IMR-90 (cell line): ENCODE measurements at regions not wholly inside any gene's neighbourhood (a gene's known extent, or its start where the extent isn't known, plus 50 kb on each side); places are given as distances from the start of the nearest gene placed in this dataset.

Experiments used
- ATAC-seq: fragments of 200-7000 bp; cut with Tn5 transposase; 2 replicates; pipeline ENCODE4 v1.9.1; 2020; ENCODE audit warnings: low read depth, mild to moderate bottlenecking, moderate library complexity
- BruUV-seq: library from RNA; stranded (reverse); fragments of 400-500 nt; replicated peaks from 2 replicates; lab custom pipeline; 2021; lab: Mats Ljungman, UMichigan
- CTCF ChIA-PET: fragments of 300-600 bp; formaldehyde crosslinking; extraction: SDS; loops from one replicate; lab custom pipeline; 2021; ENCODE audit warnings: antibody characterized with exemption; lab: Yijun Ruan, JAX
- POLR2A ChIA-PET: fragments of 300-600 bp; sonication (Branson Sonifier 250); formaldehyde crosslinking; loops from one replicate; lab custom pipeline; 2022; ENCODE audit warnings: antibody characterized with exemption; ENCODE audit not compliant: unreplicated experiment; lab: Charles Lee
- DNase-seq: peaks from one replicate; pipeline ENCODE4 v3.0.0; 2013
- H2AFZ ChIP-seq: replicated peaks from 2 replicates; pipeline ENCODE3; 2013; ENCODE audit warnings: low read length, mild to moderate bottlenecking; ENCODE audit not compliant: poor library complexity
- H2AK5ac ChIP-seq: 2 replicates; pipeline ENCODE4 v1.6.1; 2013; ENCODE audit warnings: low read depth, low read length, inconsistent platforms
- H2AK9ac ChIP-seq: replicated peaks from 2 replicates; pipeline ENCODE3; 2013; ENCODE audit warnings: mild to moderate bottlenecking, low read depth, low read length, moderate library complexity; ENCODE audit not compliant: poor library complexity
- H2BK120ac ChIP-seq: 2 replicates; pipeline ENCODE4 v1.6.1; 2013; ENCODE audit warnings: low read depth, low read length, inconsistent platforms
- H2BK15ac ChIP-seq: 3 replicates; pipeline ENCODE4 v1.6.1; 2013; ENCODE audit warnings: low read depth, low read length, inconsistent platforms
- H2BK20ac ChIP-seq: 2 replicates; pipeline ENCODE4 v1.6.1; 2013; ENCODE audit warnings: low read depth, mild to moderate bottlenecking, inconsistent platforms, low read length, moderate library complexity
- H2BK5ac ChIP-seq: 2 replicates; pipeline ENCODE4 v1.6.1; 2013; ENCODE audit warnings: mild to moderate bottlenecking, low read depth, low read length, inconsistent platforms; ENCODE audit not compliant: poor library complexity, severe bottlenecking
- H3K14ac ChIP-seq: replicated peaks from 2 replicates; pipeline ENCODE4 v1.6.1; 2013; ENCODE audit warnings: low read depth, low read length, inconsistent platforms
- H3K18ac ChIP-seq: 2 replicates; pipeline ENCODE4 v1.6.1; 2013; ENCODE audit warnings: low read depth, low read length, control low read depth
- H3K23ac ChIP-seq: 2 replicates; pipeline ENCODE4 v1.6.1; 2013; ENCODE audit warnings: low read depth, low read length, inconsistent platforms
- H3K27ac ChIP-seq: 2 replicates; pipeline ENCODE4 v1.5.1; 2013; ENCODE audit warnings: mild to moderate bottlenecking, control low read depth, low read length; ENCODE audit not compliant: insufficient read depth
- H3K27me3 ChIP-seq: 2 replicates; pipeline ENCODE4 v1.6.1; 2013; ENCODE audit warnings: low read length; ENCODE audit not compliant: control insufficient read depth, insufficient read depth
- H3K36me3 ChIP-seq: 2 replicates; pipeline ENCODE4 v1.6.1; 2013; ENCODE audit warnings: low read length, mixed read lengths; ENCODE audit not compliant: control insufficient read depth, insufficient read depth
- H3K4ac ChIP-seq: 2 replicates; pipeline ENCODE4 v1.6.1; 2013; ENCODE audit warnings: low read depth, low read length, inconsistent platforms
- H3K4me1 ChIP-seq: 2 replicates; pipeline ENCODE4 v1.6.1; 2013; ENCODE audit warnings: low read length, mixed read lengths; ENCODE audit not compliant: control insufficient read depth, insufficient read depth
- H3K4me2 ChIP-seq: 2 replicates; pipeline ENCODE4 v1.6.1; 2013; ENCODE audit warnings: low read depth, mild to moderate bottlenecking, control low read depth, low read length, moderate library complexity
- H3K4me3 ChIP-seq: 2 replicates; pipeline ENCODE4 v1.5.1; 2013; ENCODE audit warnings: low read depth, mild to moderate bottlenecking, control low read depth, low read length, moderate library complexity; ENCODE audit not compliant: insufficient read depth
- H3K56ac ChIP-seq: 2 replicates; pipeline ENCODE4 v1.6.1; 2013; ENCODE audit warnings: low read length, inconsistent platforms; ENCODE audit not compliant: insufficient read depth; ENCODE audit errors: extremely low read depth
- H3K79me1 ChIP-seq, 2 experiments: 2 replicates each; pipeline ENCODE4 v1.6.1; 2013; ENCODE audit warnings: low read length in 2 of 2, inconsistent platforms in 1 of 2, low read depth in 1 of 2
- H3K9ac ChIP-seq: 2 replicates; pipeline ENCODE4 v1.6.1; 2013; ENCODE audit warnings: low read depth, low read length, control low read depth
- H3K9me1 ChIP-seq: 2 replicates; pipeline ENCODE4 v1.6.1; 2013; ENCODE audit warnings: low read length, inconsistent platforms; ENCODE audit not compliant: insufficient read depth
- H3K9me3 ChIP-seq: 2 replicates; pipeline ENCODE4 v1.6.1; 2013; ENCODE audit warnings: low read length; ENCODE audit not compliant: control insufficient read depth, insufficient read depth
- H4K20me1 ChIP-seq: 2 replicates; pipeline ENCODE4 v1.6.1; 2013; ENCODE audit warnings: low read length, inconsistent platforms; ENCODE audit not compliant: insufficient read depth
- H4K5ac ChIP-seq: 2 replicates; pipeline ENCODE4 v1.6.1; 2013; ENCODE audit warnings: mild to moderate bottlenecking, low read depth, low read length, control low read depth
- H4K8ac ChIP-seq, 2 experiments: 2 replicates each; pipeline ENCODE4 v1.6.1; 2013; ENCODE audit warnings: low read depth in 2 of 2, low read length in 2 of 2, control low read depth in 1 of 2, inconsistent platforms in 1 of 2
- H4K91ac ChIP-seq: 2 replicates; pipeline ENCODE4 v1.6.1; 2013; ENCODE audit warnings: low read depth, low read length, inconsistent platforms; ENCODE audit not compliant: insufficient read depth
- FOS ChIP-seq: fragments of 150-350 bp; IDR thresholded peaks from 2 replicates; pipeline ENCODE4 v1.6.1; 2016; ENCODE audit warnings: low read depth, low read length
- MAFK ChIP-seq: IDR thresholded peaks from 2 replicates; pipeline ENCODE4 v1.6.1; 2012; ENCODE audit warnings: low read depth, low read length, improper control_type of control experiment
- NFE2L2 ChIP-seq: fragments of 150-350 bp; IDR thresholded peaks from 2 replicates; pipeline ENCODE4 v1.6.1; 2016; ENCODE audit warnings: low read depth, mild to moderate bottlenecking, low read length
- RFX5 ChIP-seq: IDR thresholded peaks from 2 replicates; pipeline ENCODE4 v1.8.0; 2012; ENCODE audit warnings: low read depth, mild to moderate bottlenecking, low read length, moderate library complexity
- WGBS, 2 experiments: methylation state at CpG; one replicate each; pipeline versions ENCODE4 v1.1.5 to v1.1.7; 2013; ENCODE audit warnings: missing lambda C conversion rate in 2 of 2; ENCODE audit not compliant: insufficient read length in 1 of 2; ENCODE audit errors: extremely low coverage in 2 of 2; 5-methylcytosine and 5-hydroxymethylcytosine counted together
- dilution Hi-C: fragments of 300-500 bp; cut with HindIII; formaldehyde crosslinking; loops from one replicate; pipeline ENCODE4 v1.14.3; 2018; ENCODE audit warnings: low sequenced_read_pairs; ENCODE audit not compliant: unreplicated experiment
- in situ Hi-C: fragments of 300-500 bp; cut with MboI; formaldehyde crosslinking; loops from 3 replicates; pipeline ENCODE4 v1.14.3; 2019; ENCODE audit warnings: low sequenced_read_pairs, inconsistent platforms, mixed read lengths
- intact Hi-C: fragments of 100-400 bp; cut with micrococcal nuclease; formaldehyde crosslinking; loops from 2 replicates; pipeline ENCODE4 v1.10.0; 2022
- TF ChIP-seq, protein P1 (sequence below): fragments of 150-350 bp; IDR thresholded peaks from 2 replicates; pipeline ENCODE4 v1.6.1; 2017; ENCODE audit warnings: mild to moderate bottlenecking, antibody characterized with exemption, low read length, low read depth

DNA sequence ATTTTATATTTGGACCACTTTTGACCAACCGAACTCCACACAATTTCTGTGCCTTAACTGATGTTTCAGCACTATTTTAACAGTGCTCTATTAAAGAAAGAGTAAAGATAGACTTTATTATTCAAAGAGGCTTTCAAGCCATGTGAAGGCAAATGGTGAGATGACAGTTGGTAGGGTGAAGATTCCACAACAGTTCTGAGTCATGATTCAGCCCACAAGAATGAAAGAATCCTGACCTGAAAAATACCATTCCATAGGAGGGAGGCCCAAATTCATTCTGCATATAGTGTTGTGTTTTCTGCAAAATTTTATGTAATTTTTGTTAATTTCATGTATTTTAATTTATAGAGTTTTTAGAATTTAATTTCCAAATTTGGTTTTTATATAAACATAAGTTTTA, 135.6 kb upstream of the STAC start:
- Histone ChIP-seq H3K9ac (no peak overlapping the region), H3K9me1 (no peaks in the 10 kb centered on the region), H3K9me3 (peaks cover 10% of the 10 kb centered on the region), H2BK15ac (no peak overlapping the region), H2AFZ (no peak overlapping the region), H3K4ac (no peak overlapping the region), H4K91ac (no peak overlapping the region), H3K27me3 (no peaks in the 10 kb centered on the region), H3K23ac (no peak overlapping the region), H2BK120ac (no peak overlapping the region), H3K56ac (no peak overlapping the region), H4K8ac (no peak overlapping the region), H4K5ac (no peak overlapping the region), H3K36me3 (no peaks in the 10 kb centered on the region), H3K79me1 (no peaks in the 10 kb centered on the region), H2AK5ac (no peak overlapping the region), H2BK5ac (no peak overlapping the region), H2BK20ac (no peak overlapping the region), H4K20me1 (no peaks in the 10 kb centered on the region), H3K4me2 (no peak overlapping the region), H3K4me3 (no peak overlapping the region), H3K18ac (no peak overlapping the region), H3K4me1 (no peaks in the 10 kb centered on the region), H2AK9ac (no peak overlapping the region), H3K27ac (no peak overlapping the region), H3K14ac (no peak overlapping the region)
- BruUV-seq = no TSS peak
- dilution Hi-C loops = no loop called here
- no peak for ATAC-seq
- ChIA-PET CTCF (no interaction called here), POLR2A (no interaction called here)
- no peak for TF ChIP-seq FOS
- no peak for TF ChIP-seq RFX5
- no peak for TF ChIP-seq NFE2L2
- TF ChIP-seq MAFK = no peak
- TF ChIP-seq, protein P1, sequence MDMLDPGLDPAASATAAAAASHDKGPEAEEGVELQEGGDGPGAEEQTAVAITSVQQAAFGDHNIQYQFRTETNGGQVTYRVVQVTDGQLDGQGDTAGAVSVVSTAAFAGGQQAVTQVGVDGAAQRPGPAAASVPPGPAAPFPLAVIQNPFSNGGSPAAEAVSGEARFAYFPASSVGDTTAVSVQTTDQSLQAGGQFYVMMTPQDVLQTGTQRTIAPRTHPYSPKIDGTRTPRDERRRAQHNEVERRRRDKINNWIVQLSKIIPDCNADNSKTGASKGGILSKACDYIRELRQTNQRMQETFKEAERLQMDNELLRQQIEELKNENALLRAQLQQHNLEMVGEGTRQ = no peak
- intact Hi-C loops = no loop called here
- in situ Hi-C loops = no loop called here
- DNase-seq = no peak
- no CpG with 5 or more reads among the region's 1 CpG for WGBS, 2 experiments
